NOMO-1 treated with dmso at 0.1 percent for 144 hours (cell line): ENCODE measurements at regions not wholly inside any gene's neighbourhood (a gene's known extent, or its start where the extent isn't known, plus 50 kb on each side); places are given as distances from the start of the nearest gene placed in this dataset.

ENCODE experiments used
- DNase-seq: peaks from one replicate; lab custom pipeline; 2025; ENCODE audit not compliant: unreplicated experiment; lab: John Stamatoyannopoulos, UW

- no peak for DNase-seq
These were observed 133.8 kb downstream of the TMEM38B start for GRCh38 chr9:105828171-105828570.

- no peak for DNase-seq
These were observed 134.4 kb downstream of the TMEM38B start for GRCh38 chr9:105828596-105829213.

GRCh38 chr9:105830461-105830860, 136.1 kb downstream of the TMEM38B start:
- no peak for DNase-seq

- no peak for DNase-seq
These were observed 137.9 kb downstream of the TMEM38B start for GRCh38 chr9:105832096-105832710.

GRCh38 chr9:105833271-105833975, 139.1 kb downstream of the TMEM38B start:
- DNase-seq: no peak

GRCh38 chr9:105834404-105834803, 140.1 kb downstream of the TMEM38B start:
- no peak for DNase-seq

GRCh38 chr9:105835721-105836120, 141.4 kb downstream of the TMEM38B start:
- DNase-seq: no peak

- DNase-seq: no peak
These were observed 142.8 kb downstream of the TMEM38B start for GRCh38 chr9:105836936-105837660.

GRCh38 chr9:105841562-105841961, 147.2 kb downstream of the TMEM38B start:
- no peak for DNase-seq

- DNase-seq: no peak
These were observed 147.8 kb downstream of the TMEM38B start for GRCh38 chr9:105842023-105842644.

GRCh38 chr9:105846825-105847224, 152.5 kb downstream of the TMEM38B start:
- DNase-seq: no peak

- no peak for DNase-seq
These were observed 156.6 kb downstream of the TMEM38B start for GRCh38 chr9:105850852-105851500.

- DNase-seq: no peak
These were observed 159.9 kb downstream of the TMEM38B start for GRCh38 chr9:105854026-105854782.

GRCh38 chr9:105854783-105855724, 160.7 kb downstream of the TMEM38B start:
- no peak for DNase-seq

- DNase-seq: no peak
These were observed 161.6 kb downstream of the TMEM38B start for GRCh38 chr9:105855987-105856386.

- DNase-seq: no peak
These were observed 163.8 kb downstream of the TMEM38B start for GRCh38 chr9:105858006-105858690.

GRCh38 chr9:105858877-105859276, 164.5 kb downstream of the TMEM38B start:
- no peak for DNase-seq

- no peak for DNase-seq
These were observed 165.2 kb downstream of the TMEM38B start for GRCh38 chr9:105859428-105860091.
